HG02840 (cell line): ENCODE measurements at regions not wholly inside any gene's neighbourhood (a gene's known extent, or its start where the extent isn't known, plus 50 kb on each side); places are given as distances from the start of the nearest gene placed in this dataset.
"Not testable (repeated sequence)": the region's sequence is repeated elsewhere in the genome, so short reads cannot be mapped to it uniquely, and the experiment has no call there.

Experiments used
- ATAC-seq: cut with Tn5 transposase; IDR thresholded peaks from one replicate; pipeline ENCODE4 v1.9.1; 2021; ENCODE audit warnings: mild to moderate bottlenecking, moderate library complexity, moderate number of reproducible peaks; ENCODE audit not compliant: unreplicated experiment, low FRiP score

DNA sequence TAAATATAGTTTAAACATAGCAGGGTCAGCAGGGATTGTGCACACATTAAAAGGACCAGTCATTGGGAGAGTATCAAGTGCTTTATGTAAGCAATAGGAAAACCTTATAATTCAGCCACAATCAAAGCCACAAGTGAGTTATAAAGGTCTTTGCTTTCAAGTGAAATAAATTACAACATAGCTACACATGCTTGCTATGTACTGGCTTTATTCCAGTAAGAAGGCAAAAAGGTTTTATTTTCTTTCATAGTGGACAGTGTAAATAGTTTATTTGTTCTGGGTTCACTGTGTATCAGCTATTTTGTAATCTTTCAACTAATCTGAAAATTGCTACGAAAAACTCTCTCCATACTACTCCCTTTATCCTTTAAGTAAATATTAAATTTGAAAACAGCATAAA lies 691.4 kb downstream of the PCDH7 start:
- no peak for ATAC-seq

DNA sequence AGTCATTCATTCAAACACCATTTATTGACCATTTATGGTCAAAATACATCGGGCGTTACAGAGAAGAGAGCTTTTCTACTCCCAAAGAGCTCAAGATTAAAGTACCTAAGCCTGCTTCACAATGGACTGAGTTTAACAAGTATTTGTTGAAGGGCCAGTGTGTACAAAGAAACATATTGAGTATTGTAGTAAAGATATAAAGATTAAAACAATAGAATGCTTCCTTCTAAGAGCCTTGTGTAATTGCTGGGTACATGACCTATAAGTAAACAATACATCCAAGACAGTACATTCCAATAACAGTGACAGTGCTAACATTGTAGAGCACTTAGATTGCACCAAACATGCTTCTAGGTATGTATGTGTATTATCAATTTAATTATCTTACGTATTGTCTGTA lies 695.5 kb downstream of the PCDH7 start:
- ATAC-seq, result no peak

DNA sequence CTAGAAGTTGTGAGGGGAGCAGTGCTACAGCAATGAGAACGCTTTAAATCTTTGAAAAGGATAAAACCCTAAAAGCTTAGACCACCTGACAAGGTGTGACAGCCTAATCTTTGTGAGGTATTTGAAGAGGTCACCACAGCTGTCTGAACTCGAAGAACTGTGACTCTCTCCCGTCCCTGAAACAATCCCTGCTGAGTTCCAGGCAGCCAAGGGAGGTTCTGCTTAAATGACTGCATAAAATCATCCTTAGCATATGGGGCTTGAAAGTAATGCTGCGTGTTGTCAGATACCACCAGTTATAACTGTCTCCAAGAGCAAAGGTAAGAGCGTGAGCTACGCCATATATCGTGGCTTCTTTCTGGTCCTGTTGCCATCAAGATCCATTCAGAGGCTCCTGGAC lies 696.3 kb downstream of the PCDH7 start:
- no peak for ATAC-seq

DNA sequence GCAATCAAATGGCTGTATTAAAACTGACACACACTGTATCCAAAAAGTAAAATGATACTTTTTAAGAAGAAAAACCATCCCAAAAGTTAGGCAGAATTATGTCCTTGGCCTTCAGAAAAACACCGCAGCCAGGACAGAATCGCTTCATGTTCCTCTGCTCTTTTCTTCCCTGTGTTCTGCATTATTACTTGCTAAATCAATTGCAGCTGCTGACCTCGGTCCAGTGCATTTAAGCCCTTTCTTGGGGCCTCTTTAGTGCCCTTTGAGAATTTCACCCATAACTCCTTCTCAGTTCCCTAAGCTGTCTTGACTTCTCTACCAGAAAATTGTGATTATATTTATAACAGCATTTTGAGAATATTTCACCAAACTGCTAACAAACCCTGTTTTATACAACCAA lies 696.9 kb downstream of the PCDH7 start:
- no peak for ATAC-seq

DNA sequence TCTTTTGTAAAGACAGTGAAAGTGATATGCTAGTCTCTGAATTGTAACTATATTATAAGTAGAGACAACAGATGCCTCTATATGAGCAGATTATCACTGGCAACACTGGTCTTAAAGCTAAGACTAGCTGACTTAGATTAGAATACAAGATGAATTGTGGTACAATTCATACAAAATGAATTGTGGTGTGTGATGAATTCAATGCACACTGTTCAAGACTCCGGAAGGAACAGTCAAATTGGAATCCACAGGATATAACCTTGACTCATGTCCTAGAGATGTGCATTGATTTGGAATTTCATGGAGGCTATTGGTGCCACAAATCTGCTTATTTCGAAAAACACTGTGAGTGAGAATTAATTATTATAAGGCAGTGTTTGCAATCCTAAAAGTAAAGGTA lies 701.8 kb downstream of the PCDH7 start:
- ATAC-seq, result no peak

DNA sequence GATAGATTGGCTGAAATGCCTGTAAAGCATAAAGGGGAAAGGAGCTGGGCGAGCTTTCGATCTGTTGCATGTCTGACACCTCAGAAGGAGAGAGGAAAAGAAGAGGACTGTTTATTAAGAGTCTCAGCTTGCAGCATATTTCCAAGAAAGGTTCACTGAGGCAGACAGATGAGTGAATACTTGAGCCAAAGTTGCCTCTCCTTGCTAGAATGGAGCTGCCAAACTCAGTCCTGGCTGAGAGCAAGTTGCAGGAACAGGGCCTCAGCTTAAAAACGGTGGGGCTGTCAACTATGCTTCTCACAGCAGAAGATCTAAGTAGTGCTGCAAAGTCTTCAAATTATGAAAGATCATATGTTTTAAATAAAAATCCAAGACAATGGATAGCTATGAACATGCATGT lies 707.5 kb downstream of the PCDH7 start:
- ATAC-seq, result no peak

DNA sequence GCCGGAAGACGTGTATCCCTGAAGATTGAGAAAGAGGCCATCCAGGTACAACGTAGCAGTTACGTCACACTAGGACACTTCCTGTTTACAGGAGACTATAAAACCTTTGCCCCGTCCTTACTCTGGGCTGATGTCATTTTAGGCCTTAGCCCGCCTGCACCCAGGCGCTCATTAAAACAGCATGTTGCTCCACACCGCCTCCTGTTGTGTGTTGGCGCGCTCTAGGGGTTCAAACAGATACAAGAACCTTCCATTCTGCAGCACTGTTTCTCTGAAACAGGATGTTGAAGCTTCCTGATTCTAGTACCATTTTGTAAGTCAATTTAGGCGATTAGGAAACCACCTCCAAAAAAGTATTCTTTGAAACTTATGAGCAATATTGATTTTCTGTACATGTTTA lies 722.1 kb downstream of the PCDH7 start:
- no peak for ATAC-seq

DNA sequence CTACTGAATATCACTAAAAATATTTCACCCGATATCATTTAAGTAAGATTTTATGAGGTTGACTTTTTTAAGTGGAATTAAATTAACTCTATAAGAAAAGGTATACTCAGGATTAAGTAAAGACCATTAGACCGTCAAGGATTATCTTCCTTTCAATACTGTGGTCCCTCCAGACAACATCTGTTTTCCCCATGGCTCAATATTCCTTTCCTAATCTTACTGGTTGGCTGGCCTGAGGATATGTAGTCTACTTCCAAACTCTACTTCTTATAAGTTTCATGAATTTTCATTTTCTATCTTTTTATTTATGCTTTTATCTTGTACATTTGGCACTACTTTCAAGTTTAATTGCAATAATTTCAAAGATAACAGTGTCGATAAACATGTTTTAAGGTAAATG lies 725.4 kb downstream of the PCDH7 start:
- no peak for ATAC-seq

DNA sequence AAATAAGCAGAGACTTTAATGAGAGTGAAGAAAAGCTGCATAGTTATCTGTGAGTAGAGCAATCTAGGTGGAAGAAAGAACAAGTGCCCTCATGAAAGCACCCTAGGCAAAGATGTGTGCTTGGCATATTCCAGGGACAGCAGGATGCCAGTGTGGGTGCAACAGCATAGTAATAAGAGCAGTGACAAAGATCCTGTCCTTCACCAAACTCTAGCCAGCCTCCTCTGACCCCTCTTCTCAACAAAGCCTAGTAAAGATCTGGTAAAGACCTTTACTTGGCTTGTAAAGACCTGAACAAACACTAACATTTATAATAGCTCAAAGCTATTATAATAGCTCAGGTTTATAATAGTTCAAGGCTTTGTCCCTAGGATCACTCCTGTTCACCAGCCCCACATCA lies 735.4 kb downstream of the PCDH7 start:
- ATAC-seq, result no peak

DNA sequence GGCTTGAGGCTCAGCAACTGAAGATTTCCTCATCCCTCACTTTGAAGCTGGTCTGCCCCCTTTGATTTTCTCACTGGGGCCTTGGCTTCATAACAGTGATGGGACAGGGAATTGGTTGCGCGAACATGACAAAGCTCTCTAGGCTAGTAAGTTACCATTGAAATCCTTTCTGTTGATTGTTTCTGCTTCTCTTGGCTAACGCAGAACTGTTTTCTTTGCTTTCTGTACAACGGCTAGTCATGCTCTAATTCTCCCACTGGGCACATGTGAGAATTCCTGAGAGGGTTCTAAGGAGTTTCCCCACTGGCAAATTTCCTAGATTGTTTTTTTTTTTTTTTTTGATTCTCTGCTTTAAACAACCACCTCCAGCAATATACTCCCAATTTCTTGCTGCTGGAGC lies 738.6 kb downstream of the PCDH7 start:
- no peak for ATAC-seq

DNA sequence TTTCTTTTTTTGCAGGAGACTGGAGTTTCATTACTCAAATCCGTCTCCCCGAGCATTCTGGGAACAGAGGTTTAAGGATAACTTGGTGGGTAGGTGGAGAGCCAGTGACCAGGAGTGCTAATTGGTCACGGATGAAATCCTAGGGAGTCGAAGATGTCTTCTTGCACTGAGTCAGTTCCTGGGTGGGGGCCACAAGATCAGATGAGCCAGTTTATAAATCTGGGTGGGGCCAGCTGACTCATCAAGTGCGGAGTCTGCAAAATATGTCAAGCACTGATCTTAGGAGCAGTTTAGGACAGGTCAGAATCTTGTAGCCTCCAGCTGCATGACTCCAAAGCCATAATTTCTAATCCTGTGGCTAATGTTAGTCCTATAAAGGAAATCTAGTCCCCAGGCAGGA lies 741.3 kb downstream of the PCDH7 start:
- ATAC-seq, result no peak

DNA sequence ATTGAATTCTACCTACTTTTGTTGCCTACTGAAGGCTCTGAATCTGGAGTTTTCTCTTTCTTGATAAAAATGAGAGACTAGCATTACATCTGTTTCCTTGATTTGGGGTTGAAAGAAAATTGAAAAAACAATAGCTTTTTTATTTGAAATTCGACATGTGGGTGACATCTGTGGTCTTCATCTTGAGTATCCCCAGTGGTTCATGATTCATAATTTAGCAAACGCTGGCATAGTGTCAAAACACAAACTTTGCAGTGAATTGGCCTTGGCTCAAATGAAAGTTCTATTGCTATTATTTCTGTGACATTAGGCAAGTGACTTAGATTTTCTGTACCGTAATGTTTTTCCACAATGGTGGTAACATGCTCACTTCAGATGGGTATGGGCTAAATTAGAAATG lies 747.6 kb downstream of the PCDH7 start:
- ATAC-seq, result no peak

DNA sequence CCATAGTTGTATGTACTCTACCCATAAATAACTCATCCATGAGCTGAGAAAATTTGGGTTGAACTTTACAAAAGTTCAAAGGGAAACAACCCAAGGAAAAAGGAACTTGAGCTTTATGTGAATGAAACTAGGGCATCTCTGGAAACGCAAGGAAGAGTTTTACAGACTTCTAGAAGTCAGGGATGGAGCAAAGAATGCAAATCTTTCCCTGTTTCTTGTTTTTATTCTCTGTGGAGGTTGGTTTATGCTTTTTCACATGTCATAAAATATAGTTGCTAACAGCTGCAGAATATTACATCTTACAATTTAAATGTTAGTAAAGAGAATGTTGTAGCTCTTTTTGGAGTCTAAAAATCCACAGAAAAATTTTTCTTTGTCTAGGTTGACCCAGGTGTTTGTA lies 754.1 kb downstream of the PCDH7 start:
- no peak for ATAC-seq

DNA sequence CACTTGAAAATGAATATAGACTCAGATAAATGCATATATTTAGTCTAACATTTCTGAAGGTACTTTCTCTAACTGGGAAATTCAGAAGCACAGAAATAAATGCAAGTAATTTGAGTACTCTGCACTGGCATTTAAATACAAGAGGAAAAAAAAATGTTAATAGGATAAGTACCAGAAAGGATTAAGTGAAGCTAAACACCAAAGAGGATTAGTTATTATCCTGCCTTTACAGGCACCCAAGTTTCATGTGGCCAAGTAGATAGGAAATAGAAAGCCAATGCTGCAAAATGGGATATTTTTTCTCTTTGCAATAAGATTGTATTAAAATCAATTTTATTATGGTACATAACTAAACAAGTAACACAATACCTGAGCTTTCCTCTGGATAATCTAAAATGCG lies 762.5 kb downstream of the PCDH7 start:
- no peak for ATAC-seq

DNA sequence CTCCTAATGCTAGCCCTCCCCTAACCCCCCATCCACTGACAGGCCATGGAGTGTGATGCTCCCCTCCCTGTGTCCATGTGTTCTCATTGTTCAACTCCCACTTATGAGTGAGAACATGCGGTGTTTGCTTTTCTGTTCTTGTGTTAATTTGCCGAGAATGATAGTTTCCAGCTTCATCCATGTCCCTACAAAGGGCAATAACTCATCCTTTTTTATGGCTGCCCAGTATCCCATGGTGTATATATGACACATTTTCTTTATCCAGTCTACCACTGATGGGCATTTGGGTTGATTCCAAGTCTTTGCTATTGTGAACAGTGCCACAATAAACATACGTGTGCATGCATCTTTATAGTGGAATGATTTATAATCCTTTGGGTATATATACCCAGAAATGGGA lies 779.0 kb downstream of the PCDH7 start:
- ATAC-seq, result not testable (repeated sequence)

DNA sequence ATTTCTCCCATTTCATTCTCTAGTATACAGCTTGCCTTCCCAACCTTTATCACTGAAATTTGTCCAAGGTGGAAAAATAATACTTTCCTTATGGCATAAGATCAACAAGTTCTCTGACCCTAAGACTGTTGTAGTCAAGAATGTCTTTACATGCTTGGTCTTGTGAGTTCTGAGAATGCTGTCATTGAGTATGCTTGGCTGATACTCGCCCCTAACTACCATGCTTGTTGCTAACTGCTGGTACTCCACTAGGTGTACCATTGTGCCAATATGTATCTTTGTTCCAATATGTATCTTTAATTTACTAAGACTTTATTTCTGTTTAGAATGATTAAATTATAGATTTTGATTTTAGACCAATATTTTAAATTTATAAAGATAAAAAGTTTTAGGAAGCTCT lies 796.4 kb downstream of the PCDH7 start:
- no peak for ATAC-seq

DNA sequence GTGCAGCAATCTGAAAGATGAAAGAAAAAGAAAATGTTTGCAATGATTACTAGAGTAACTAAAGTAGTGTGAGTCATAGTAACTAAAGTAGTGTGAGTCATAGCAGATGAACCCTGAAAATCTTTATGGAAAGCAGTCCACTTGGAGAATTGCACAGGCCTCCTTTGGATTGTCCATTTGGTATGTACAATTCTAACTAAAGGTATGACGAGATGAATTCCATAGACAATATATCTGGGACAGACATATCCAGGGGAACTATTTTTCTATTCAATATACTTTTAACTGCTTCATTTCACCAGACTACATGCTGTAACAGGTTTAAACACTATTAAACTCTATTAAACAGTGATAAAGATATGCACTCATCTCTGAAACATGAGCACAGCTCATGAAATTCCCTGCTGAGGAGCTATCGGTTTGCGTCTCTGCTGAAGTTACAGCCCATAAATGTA lies 798.7 kb downstream of the PCDH7 start:
- ATAC-seq, result no peak

DNA sequence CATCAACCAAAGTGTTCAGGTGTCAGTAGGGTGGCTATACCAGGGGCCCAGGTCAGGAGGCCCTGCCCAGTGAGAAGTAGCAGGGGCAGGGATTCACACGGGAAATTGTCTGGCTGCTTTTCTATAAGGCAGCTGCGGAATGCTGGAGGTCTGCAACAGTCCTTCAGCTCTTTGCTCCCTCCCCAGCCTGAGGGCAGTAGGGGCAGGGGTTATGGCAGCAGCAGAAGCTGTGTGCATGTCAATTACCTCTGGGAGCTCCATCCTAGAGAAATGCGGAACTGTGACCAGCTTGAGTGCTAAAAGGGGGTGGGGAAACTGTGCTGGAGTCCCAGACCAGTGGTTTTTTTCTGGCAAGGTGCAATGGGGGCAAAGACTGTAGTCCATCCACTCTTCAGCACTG lies 810.4 kb downstream of the PCDH7 start:
- no peak for ATAC-seq

DNA sequence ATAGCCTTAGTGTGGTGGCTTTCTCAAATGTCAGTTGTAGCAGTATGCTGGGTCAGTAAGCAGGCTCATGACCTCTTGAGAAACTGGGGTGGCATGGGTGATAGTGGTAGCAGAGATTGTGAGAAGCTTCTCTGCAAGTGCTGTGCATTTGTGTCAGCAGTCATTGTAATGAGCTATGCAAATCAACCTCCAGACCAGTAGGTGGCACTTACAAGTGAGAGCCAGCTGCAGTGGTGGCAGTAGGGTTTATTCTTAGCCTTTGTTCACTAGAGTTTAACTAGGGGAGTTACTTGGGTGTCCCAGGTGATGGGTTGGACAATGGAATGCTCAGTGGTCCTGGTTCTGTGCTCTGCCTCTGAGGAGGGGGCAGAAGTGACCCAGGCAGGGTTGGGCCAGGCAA lies 818.7 kb downstream of the PCDH7 start:
- ATAC-seq, result no peak

DNA sequence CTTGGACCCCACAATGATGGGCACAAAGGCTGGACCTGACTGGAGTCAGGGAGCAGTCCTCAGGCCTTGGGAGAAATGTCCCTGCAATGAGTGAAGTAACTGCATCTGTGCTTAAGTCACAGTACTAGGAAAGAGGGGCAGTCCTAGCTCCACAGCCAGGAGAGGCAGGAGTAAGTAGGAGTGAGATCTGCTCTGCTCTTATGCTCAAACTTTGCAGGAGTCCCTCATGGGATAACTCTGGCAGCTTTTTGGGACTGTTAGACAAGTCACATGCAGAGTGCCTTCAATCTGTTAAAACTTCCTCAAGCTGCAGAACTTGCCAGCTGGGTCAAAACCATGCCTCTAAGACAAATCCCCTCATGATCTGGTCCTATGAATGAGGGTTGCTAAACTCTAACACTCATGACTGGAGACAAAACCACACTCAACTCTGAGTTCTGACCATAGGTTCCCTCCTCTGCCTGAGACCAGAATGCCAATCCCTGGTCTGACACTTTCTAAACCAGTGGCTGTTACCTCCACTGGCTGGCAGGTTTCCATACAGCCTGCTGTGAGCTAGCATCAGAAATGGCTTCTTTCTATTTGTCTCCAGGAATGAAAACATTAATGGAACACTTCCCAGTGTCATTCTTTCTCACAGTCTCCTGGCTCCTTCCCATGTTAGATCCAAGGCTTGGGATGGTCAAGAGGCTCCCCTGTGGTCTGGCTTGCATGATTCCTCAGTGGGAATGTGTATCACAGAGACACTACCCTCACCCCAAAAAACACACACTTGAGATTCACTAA lies 819.3 kb downstream of the PCDH7 start:
- ATAC-seq, result no peak

DNA sequence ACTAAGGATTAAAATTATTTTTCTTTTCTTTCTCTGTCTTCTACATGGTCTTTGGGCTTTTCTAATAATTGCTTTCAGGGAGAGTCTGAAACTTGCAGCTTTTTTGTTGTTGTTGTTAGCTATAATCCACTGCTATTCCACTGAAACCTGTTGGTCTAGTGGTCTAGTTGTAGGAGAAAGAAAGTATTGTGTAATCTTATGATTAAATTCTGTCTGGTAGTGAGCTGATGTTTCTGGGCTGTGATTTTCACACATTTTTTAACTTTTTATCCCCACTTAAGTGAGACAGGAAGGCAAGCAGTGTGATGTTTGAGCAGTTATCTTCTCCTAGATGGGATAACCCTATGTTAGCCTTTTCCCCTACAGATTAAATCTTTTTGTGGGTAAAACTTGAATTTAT lies 825.2 kb downstream of the PCDH7 start:
- no peak for ATAC-seq

DNA sequence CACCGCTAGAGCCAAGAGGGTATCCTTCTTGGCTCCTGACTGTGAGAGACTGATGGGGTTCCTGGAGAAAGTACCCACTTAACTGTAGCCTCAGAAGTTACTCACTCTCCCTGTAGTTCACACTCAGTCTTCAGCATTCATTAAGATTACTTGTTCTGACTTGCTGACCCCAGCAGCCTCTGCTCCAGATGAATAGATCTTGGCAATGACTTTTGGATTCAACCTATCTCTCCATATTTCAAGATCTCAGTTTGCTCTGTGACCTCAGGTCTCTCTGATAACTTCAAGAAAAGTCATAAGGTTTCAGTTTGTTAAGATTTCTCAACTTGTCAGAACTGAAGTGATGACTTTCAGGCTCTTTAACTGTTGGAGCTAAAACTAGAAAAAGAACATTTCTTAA lies 825.6 kb downstream of the PCDH7 start:
- no peak for ATAC-seq

DNA sequence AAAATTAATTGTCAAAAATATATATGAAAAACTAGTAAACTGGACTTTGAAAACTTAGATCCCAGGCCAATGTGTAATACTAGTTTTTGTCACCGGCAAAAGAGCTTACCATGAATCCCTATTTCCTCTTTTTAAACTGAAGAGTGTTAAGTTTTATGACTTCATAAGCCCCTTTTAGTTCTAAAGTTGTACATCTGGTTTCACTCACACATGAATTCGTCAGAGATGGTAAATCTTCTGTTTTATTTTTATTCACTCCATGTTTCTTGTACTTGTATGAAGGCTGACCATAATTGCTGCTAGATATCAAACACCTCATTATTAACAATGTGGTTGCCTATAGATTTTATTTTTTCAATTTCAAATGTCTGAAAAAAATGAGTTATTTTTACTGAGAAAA lies 827.9 kb downstream of the PCDH7 start:
- ATAC-seq, result no peak
